Type B pancreatic cell (in vitro differentiated cells): ENCODE measurements at regions not wholly inside any gene's neighbourhood (a gene's known extent, or its start where the extent isn't known, plus 50 kb on each side); places are given as distances from the start of the nearest gene placed in this dataset.

ENCODE experiments used
- DNase-seq: peaks from one replicate; pipeline ENCODE4 v3.0.0; 2021; ENCODE audit warnings: mixed read lengths; ENCODE audit not compliant: unreplicated experiment; ENCODE audit errors: extremely low spot score
- H3K27ac Mint-ChIP-seq: 2 replicates; pipeline ENCODE4 v1.8.0; 2021; ENCODE audit warnings: mild to moderate bottlenecking, mixed read lengths
- H3K27me3 Mint-ChIP-seq: 2 replicates; pipeline ENCODE4 v1.8.0; 2021; ENCODE audit warnings: mixed read lengths
- H3K36me3 Mint-ChIP-seq: 2 replicates; pipeline ENCODE4 v1.8.0; 2021; ENCODE audit warnings: mixed read lengths
- H3K4me1 Mint-ChIP-seq: one replicate; pipeline ENCODE4 v1.8.0; 2021; ENCODE audit warnings: mixed read lengths; ENCODE audit not compliant: unreplicated experiment
- H3K4me3 Mint-ChIP-seq: 2 replicates; pipeline ENCODE4 v1.8.0; 2021; ENCODE audit warnings: mild to moderate bottlenecking, mixed read lengths
- H3K9me3 Mint-ChIP-seq: 2 replicates; pipeline ENCODE4 v1.8.0; 2021; ENCODE audit warnings: mixed read lengths
- TF ChIP-seq, protein P1 (sequence below): fragments of 200-600 bp; sonication (generic); conservative IDR thresholded peaks from 2 replicates; pipeline ENCODE4 v1.5.0; 2021; ENCODE audit warnings: antibody characterized with exemption, mild to moderate bottlenecking

DNA sequence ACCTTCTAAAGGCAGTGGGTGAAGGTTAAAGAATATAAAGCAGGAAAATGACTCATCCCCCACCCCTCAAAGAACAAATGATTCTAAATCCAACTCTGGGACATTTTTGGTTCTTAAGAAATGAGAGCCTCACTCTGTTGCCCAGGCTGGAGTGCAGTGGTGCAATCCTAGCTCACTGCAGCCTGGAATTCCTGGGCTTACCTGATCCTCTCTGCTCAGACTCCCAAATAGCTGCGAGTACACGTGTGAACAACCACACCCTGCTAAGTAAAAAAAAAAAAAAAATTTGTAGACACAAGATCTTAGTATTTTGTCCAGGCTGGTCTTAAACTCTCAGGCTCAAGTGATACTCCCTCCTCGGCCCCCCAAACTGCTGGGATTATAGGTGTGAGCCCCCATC, 298.8 kb upstream of the MAF start:
- Mint-ChIP-seq H3K9me3 (no peaks in the 10 kb centered on the region), H3K36me3 (no peaks in the 10 kb centered on the region), H3K27ac (peak overlapping the region; percentile 54), H3K27me3 (no peaks in the 10 kb centered on the region), H3K4me1 (peaks cover 6% of the 10 kb centered on the region), H3K4me3 (no peak overlapping the region)
- DNase-seq = no peak
- TF ChIP-seq, protein P1, sequence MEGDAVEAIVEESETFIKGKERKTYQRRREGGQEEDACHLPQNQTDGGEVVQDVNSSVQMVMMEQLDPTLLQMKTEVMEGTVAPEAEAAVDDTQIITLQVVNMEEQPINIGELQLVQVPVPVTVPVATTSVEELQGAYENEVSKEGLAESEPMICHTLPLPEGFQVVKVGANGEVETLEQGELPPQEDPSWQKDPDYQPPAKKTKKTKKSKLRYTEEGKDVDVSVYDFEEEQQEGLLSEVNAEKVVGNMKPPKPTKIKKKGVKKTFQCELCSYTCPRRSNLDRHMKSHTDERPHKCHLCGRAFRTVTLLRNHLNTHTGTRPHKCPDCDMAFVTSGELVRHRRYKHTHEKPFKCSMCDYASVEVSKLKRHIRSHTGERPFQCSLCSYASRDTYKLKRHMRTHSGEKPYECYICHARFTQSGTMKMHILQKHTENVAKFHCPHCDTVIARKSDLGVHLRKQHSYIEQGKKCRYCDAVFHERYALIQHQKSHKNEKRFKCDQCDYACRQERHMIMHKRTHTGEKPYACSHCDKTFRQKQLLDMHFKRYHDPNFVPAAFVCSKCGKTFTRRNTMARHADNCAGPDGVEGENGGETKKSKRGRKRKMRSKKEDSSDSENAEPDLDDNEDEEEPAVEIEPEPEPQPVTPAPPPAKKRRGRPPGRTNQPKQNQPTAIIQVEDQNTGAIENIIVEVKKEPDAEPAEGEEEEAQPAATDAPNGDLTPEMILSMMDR = no peak

DNA sequence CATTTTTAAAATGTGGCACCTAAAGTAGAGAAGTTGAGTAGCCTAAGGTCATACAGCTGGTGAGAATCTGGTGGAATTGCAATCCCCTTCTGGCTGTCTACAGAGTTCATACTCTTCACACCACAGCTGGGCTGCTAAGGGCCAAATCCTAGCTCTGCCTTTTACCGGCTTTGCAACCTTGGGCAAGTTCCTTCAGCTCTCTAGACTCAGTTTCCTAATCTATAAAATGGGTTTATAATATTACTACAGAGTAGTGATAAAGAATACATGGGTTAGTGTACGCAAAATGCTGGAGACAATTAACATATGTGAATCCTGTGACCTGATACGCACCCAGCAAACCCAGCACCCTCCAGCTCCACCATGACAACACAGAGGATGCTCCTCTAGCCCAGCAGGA, 298.2 kb upstream of the MAF start:
- DNase-seq = no peak
- TF ChIP-seq, protein P1 = no peak
- Mint-ChIP-seq H3K9me3 (no peaks in the 10 kb centered on the region), H3K27me3 (no peaks in the 10 kb centered on the region), H3K27ac (no peak overlapping the region), H3K36me3 (no peaks in the 10 kb centered on the region), H3K4me1 (peaks cover 6% of the 10 kb centered on the region), H3K4me3 (no peak overlapping the region)

DNA sequence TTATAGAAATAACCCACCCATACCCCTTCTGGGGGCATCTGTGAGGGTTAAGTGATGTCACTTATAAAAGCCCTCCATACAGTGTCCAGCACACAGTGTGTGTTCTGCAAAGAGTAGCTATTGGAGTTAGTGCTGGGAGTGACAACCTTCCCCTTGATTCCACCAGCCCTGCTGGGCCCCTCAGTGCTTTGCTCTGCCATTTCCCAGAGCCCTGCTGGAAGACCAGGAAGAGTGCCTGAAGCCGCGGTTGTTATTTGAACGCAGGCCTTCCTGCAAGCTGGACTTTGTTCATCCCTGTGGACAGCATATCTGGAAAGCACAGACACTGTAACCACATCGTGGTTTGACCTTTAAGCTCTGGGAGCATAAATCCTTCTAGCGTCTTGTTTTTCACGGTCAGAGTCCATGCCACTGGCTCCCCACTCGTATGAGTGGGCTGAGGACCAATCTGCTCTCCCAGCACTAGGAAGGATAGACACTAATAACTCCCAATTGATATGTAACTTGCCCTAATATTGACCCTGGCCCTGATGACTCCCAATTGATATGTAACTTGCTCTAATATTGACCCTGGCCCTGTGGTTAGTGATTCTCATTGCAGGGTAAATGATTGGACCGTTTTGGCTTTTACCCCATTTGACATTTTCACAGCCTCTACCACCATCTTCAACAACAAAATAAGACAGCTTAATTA, 297.1 kb upstream of the MAF start:
- Mint-ChIP-seq H3K27me3 (peaks cover 3% of the 10 kb centered on the region), H3K36me3 (no peaks in the 10 kb centered on the region), H3K4me1 (peaks cover 6% of the 10 kb centered on the region), H3K9me3 (peaks cover 6% of the 10 kb centered on the region), H3K4me3 (no peak overlapping the region), H3K27ac (peak overlapping the region; percentile 38)
- TF ChIP-seq, protein P1 = no peak
- DNase-seq = no peak

DNA sequence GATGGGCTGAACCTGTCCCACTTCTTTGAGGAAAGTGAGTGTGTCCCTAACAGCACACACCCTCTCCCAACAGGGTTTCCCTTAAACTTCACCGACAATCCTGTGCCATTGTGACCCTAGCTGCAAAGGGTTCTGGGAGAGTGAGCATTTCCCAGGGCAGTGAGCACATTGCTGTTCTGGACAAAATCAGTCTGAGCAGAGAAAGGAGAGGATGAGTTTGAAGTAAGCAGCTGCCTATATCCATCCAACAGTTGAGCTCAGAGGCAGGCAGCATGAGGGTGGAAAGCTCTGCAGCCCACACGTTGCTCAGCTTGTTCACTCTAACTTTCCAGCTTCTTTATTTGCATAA, 296.5 kb upstream of the MAF start:
- Mint-ChIP-seq H3K27me3 (peaks cover 3% of the 10 kb centered on the region), H3K27ac (peak overlapping the region; percentile 38), H3K4me3 (no peak overlapping the region), H3K9me3 (peaks cover 6% of the 10 kb centered on the region), H3K4me1 (peaks cover 6% of the 10 kb centered on the region), H3K36me3 (no peaks in the 10 kb centered on the region)
- no peak for DNase-seq
- TF ChIP-seq, protein P1 = no peak

DNA sequence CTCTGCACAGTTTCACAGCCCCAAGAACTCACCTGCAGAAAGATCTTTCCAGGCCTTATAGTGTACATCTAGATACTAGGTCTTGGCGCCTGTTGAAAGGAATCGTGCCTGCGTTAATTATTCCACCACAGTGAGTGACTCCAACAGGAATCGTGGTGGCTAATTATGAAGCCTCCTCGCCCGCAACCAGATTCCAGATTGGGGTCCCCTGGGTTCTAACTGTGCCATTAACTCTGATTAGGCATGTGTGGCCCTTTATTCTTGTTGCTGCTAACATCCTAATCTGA, 295.3 kb upstream of the MAF start:
- peaks cover 6% of the 10 kb centered on the region for H3K4me1 Mint-ChIP-seq
- no peak overlapping the region for H3K27ac Mint-ChIP-seq
- TF ChIP-seq, protein P1 = no peak
- H3K36me3 Mint-ChIP-seq = no peaks in the 10 kb centered on the region
- DNase-seq = no peak
- peaks cover 6% of the 10 kb centered on the region for H3K9me3 Mint-ChIP-seq
- peaks cover 3% of the 10 kb centered on the region for H3K27me3 Mint-ChIP-seq
- H3K4me3 Mint-ChIP-seq = no peak overlapping the region
